HCT116 (cell line): ENCODE measurements at regions not wholly inside any gene's neighbourhood (a gene's known extent, or its start where the extent isn't known, plus 50 kb on each side); places are given as distances from the start of the nearest gene placed in this dataset.

Experiments used
- EGR1 ChIP-seq: IDR thresholded peaks from 2 replicates; pipeline ENCODE4 v1.6.1; 2012; ENCODE audit warnings: low read depth
- EZH2 ChIP-seq: fragments of 200-600 bp; sonication (generic); IDR thresholded peaks from 2 replicates; pipeline ENCODE4 v1.6.1; 2017; ENCODE audit warnings: antibody characterized with exemption, mixed run types
- JUND ChIP-seq: IDR thresholded peaks from 2 replicates; pipeline ENCODE4 v1.6.1; 2012
- POLR2A ChIP-seq: IDR thresholded peaks from 2 replicates; pipeline ENCODE4 v1.7.0; 2011; ENCODE audit warnings: borderline replicate concordance; ENCODE audit not compliant: insufficient read depth, insufficient read length; ENCODE audit errors: extremely low read depth
- POLR2AphosphoS5 ChIP-seq: IDR thresholded peaks from 2 replicates; pipeline ENCODE4 v1.6.1; 2011; ENCODE audit warnings: mild to moderate bottlenecking, low read depth, low read length, moderate library complexity
- TF ChIP-seq, protein P1 (sequence below), 3 experiments: fragments of 200-600 bp in 1 of 3; sonication (generic) in 1 of 3; IDR thresholded peaks in 2 of 3; conservative IDR thresholded peaks in 1 of 3; 2 replicates each; pipeline ENCODE4 v1.5.1; 2012 to 2017; ENCODE audit warnings: low read depth in 2 of 3, low read length in 2 of 3, antibody characterized with exemption in 1 of 3, borderline replicate concordance in 1 of 3, control low read depth in 1 of 3, mild to moderate bottlenecking in 1 of 3, mixed read lengths in 1 of 3, mixed run types in 1 of 3, moderate library complexity in 1 of 3; ENCODE audit not compliant: insufficient read depth in 1 of 3
- TF ChIP-seq, protein P2 (sequence below): IDR thresholded peaks from 2 replicates; pipeline ENCODE4 v1.6.1; 2012

DNA sequence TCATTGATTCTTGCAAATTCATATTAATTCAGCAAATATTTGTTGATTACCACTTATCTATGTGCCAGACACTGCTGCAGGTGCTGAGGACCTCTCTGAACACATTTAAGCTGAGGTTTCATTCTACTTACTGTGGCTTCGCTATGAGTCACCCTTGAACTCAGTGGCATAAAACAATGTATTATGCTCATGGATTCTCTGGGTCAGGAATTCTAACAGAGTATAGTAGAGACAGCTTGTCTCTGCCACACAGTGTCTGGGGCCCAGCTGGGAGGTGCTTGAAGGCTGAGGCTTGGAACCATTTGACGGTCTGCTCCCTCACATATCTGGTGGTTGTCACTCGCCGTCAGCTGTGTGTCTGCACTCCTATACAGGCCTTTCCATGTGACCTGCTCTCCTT, 124.3 kb upstream of the NR3C1 start:
- TF ChIP-seq, protein P1, sequence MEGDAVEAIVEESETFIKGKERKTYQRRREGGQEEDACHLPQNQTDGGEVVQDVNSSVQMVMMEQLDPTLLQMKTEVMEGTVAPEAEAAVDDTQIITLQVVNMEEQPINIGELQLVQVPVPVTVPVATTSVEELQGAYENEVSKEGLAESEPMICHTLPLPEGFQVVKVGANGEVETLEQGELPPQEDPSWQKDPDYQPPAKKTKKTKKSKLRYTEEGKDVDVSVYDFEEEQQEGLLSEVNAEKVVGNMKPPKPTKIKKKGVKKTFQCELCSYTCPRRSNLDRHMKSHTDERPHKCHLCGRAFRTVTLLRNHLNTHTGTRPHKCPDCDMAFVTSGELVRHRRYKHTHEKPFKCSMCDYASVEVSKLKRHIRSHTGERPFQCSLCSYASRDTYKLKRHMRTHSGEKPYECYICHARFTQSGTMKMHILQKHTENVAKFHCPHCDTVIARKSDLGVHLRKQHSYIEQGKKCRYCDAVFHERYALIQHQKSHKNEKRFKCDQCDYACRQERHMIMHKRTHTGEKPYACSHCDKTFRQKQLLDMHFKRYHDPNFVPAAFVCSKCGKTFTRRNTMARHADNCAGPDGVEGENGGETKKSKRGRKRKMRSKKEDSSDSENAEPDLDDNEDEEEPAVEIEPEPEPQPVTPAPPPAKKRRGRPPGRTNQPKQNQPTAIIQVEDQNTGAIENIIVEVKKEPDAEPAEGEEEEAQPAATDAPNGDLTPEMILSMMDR (IDR thresholded peaks at IDR 0.05 in 2 of 3, conservative IDR thresholded peaks at IDR 0.05 in 1 of 3; ENCODE audit: borderline replicate concordance in 1 of 3, insufficient read depth in 1 of 3, low read depth in 2 of 3, low read length in 2 of 3): no peak
- TF ChIP-seq EGR1: no peak
- no peak for TF ChIP-seq EZH2
- no peak for TF ChIP-seq POLR2A
- TF ChIP-seq POLR2AphosphoS5: no peak
- no peak for TF ChIP-seq JUND
- TF ChIP-seq, protein P2, sequence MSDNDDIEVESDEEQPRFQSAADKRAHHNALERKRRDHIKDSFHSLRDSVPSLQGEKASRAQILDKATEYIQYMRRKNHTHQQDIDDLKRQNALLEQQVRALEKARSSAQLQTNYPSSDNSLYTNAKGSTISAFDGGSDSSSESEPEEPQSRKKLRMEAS: no peak
